Peyer's patch (tissue), 4 donors: ENCODE measurements at regions not wholly inside any gene's neighbourhood (a gene's known extent, or its start where the extent isn't known, plus 50 kb on each side); places are given as distances from the start of the nearest gene placed in this dataset.

Experiments used
- DNase-seq, 3 donors: peaks; one replicate each; pipeline ENCODE4 v3.0.0-alpha.2; 2017 to 2019
- H3K27ac ChIP-seq, 4 donors: fragments of 200-600 bp; sonication (generic); one replicate each; pipeline ENCODE4 v1.5.1; 2016 to 2019
- H3K27me3 ChIP-seq, 2 donors: fragments of 200-600 bp; sonication (generic); one replicate each; pipeline ENCODE4 v1.5.1; 2019
- H3K36me3 ChIP-seq, 3 donors: fragments of 200-600 bp; sonication (generic); one replicate each; pipeline ENCODE4 v1.5.1; 2016 to 2019
- H3K4me1 ChIP-seq, 4 donors: fragments of 200-600 bp; sonication (generic); one replicate each; pipeline ENCODE4 v1.5.1; 2016 to 2019
- H3K4me3 ChIP-seq, 4 donors: fragments of 200-600 bp; sonication (generic); 1 replicate in 3 of 4; 2 replicates in 1 of 4; pipeline ENCODE4 v1.5.1; 2016 to 2019; ENCODE audit warnings: mild to moderate bottlenecking in 1 of 4
- H3K9me3 ChIP-seq, 4 donors: fragments of 200-600 bp; sonication (generic); one replicate each; pipeline ENCODE4 v1.5.1; 2016 to 2019; ENCODE audit warnings: mild to moderate bottlenecking in 1 of 4
- CTCF ChIP-seq, 6 experiments: fragments of 450-650 bp in 4 of 6; fragments of 200-600 bp in 2 of 6; sonication (generic) in 1 of 6; IDR thresholded peaks; one replicate each; pipeline ENCODE4 v1.5.1; 2017 to 2019; ENCODE audit warnings: antibody characterized with exemption in 6 of 6, mild to moderate bottlenecking in 3 of 6, moderate library complexity in 1 of 6
- POLR2A ChIP-seq, 2 donors: fragments of 450-650 bp; IDR thresholded peaks; one replicate each; pipeline ENCODE4 v1.5.1; 2017; ENCODE audit warnings: antibody characterized with exemption in 2 of 2, mild to moderate bottlenecking in 2 of 2, moderate library complexity in 2 of 2

DNA sequence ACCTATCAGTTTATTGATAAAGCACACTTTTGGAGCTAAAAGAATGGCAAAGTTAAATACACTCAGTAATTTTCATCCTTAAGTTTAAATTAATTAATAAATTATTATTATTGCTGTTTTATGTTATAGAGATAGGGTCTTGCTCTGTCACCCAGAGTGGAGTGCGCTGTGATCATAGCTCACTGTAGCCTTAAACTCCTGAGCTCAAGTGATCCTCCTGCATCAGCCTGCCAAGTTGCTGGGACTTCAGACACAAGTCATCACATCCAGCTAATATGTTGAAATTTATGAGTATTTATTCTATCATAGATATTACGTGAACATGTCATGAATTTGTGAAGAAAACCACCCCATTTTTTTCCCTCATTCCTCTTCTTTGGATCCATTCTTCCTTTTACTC, 64.2 kb downstream of the GJA1 start:
- Histone ChIP-seq H3K4me1 (no peaks in the 10 kb centered on the region), H3K27me3 (no peaks in the 10 kb centered on the region), H3K36me3 (no peaks in the 10 kb centered on the region), H3K9me3 (no peaks in the 10 kb centered on the region), H3K27ac (no peak overlapping the region), H3K4me3 (no peak overlapping the region)
- TF ChIP-seq CTCF (IDR thresholded peaks at IDR 0.05) (no peak), POLR2A (IDR thresholded peaks at IDR 0.05) (no peak)
- no peak for DNase-seq

- no peak for DNase-seq
- no peak overlapping the region for H3K27ac ChIP-seq
- H3K4me3 ChIP-seq, result no peak overlapping the region
- no peaks in the 10 kb centered on the region for H3K4me1 ChIP-seq
- no peak for TF ChIP-seq CTCF (IDR thresholded peaks at IDR 0.05)
- H3K27me3 ChIP-seq, result no peaks in the 10 kb centered on the region
- H3K9me3 ChIP-seq, result no peaks in the 10 kb centered on the region
- no peaks in the 10 kb centered on the region for H3K36me3 ChIP-seq
Observed at GRCh38 chr6:121503589-121503991, 68.1 kb downstream of the GJA1 start.

- no peaks in the 10 kb centered on the region for H3K27me3 ChIP-seq
- no peak overlapping the region for H3K4me3 ChIP-seq
- no peaks in the 10 kb centered on the region for H3K9me3 ChIP-seq
- no peak for DNase-seq
- H3K4me1 ChIP-seq, result no peaks in the 10 kb centered on the region
- no peak overlapping the region for H3K27ac ChIP-seq
- TF ChIP-seq CTCF (IDR thresholded peaks at IDR 0.05) (no peak), POLR2A (IDR thresholded peaks at IDR 0.05) (no peak)
- H3K36me3 ChIP-seq, result no peaks in the 10 kb centered on the region
Observed at GRCh38 chr6:121504227-121504626, 68.8 kb downstream of the GJA1 start.

DNA sequence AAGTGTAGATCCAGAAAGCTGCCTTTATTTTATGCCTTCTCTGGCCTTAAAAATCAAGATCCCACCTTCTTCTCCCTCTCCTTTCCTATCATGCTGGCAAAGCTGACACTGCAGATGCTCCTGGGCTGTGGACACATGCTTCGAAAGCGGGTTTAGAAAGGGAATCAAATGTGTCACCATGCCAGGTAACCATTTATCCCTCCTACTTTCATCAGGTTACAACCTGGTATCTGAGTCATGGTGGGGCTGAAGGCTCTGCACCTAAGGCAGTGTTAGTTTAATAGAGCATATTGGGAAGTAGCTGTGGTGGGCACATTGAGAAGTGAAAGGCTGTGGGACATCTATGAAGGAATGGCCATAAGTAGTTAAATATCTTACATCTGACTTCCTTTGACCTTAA, 69.8 kb downstream of the GJA1 start:
- no peak for TF ChIP-seq POLR2A (IDR thresholded peaks at IDR 0.05)
- Histone ChIP-seq H3K27ac (no peak overlapping the region), H3K4me1 (no peaks in the 10 kb centered on the region), H3K9me3 (no peaks in the 10 kb centered on the region), H3K27me3 (no peaks in the 10 kb centered on the region), H3K36me3 (no peaks in the 10 kb centered on the region), H3K4me3 (no peak overlapping the region)
- DNase-seq, result no peak

DNA sequence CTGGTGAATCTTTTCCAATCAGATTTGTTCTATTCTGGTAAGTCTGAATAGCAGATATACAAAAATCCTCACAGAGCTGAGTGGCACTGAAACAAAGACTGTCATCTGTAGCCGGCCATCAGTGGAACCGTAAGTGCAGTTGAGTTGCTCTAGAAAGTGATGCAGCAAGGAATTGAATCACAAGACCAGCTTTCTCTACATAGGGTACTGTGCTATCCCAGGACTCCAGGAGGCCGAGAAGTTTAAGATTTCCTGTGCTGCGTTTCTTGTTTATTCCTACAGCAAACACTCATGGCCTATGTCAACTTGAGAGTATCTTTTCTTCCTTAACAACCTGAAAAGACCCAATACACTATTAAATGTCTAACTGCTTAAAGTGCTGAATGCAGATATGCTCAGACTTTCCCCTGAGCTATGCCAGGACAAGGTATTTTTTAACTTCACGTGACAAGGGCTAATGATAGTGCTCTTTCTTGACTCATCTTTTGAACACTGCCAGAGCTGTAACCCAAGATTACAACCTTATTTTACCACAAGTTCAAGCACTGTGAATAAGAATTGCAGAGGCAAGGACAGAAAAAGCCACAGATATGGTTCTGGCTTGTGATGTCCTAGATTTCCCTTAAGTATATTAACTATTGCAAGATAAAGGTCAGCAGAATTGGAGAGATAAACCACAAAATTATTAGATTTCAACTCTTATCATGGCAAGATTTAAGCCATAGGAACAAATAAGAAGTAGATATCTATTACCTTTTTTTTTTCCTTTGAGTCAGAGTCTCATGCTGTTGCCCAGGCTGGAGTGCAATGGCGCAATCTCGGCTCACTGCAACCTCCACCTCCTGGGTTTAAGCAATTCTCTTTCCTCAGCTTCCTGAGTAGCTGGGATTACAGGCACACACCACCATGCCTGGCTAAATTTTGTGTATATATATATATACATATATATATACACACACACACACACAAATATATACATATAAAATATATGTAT, 71.6 kb downstream of the GJA1 start:
- DNase-seq, result no peak
- no peak for TF ChIP-seq POLR2A (IDR thresholded peaks at IDR 0.05)
- Histone ChIP-seq H3K36me3 (no peaks in the 10 kb centered on the region), H3K4me1 (no peaks in the 10 kb centered on the region), H3K27ac (no peak overlapping the region), H3K4me3 (no peak overlapping the region), H3K9me3 (no peaks in the 10 kb centered on the region), H3K27me3 (no peaks in the 10 kb centered on the region)

GRCh38 chr6:121510568-121511177, 75.2 kb downstream of the GJA1 start:
- Histone ChIP-seq H3K27me3 (no peaks in the 10 kb centered on the region), H3K4me3 (no peak overlapping the region), H3K27ac (no peak overlapping the region), H3K36me3 (no peaks in the 10 kb centered on the region), H3K4me1 (no peaks in the 10 kb centered on the region), H3K9me3 (no peaks in the 10 kb centered on the region)
- no peak for DNase-seq
- TF ChIP-seq CTCF (IDR thresholded peaks at IDR 0.05), result no peak
- no peak for TF ChIP-seq POLR2A (IDR thresholded peaks at IDR 0.05)
